Caki2 (cell line): ENCODE measurements at regions not wholly inside any gene's neighbourhood (a gene's known extent, or its start where the extent isn't known, plus 50 kb on each side); places are given as distances from the start of the nearest gene placed in this dataset.

Experiments used
- DNase-seq: peaks from one replicate; pipeline ENCODE4 v3.0.0-alpha.2; 2015; ENCODE audit warnings: low read depth
- in situ Hi-C: cut with HindIII; loops from 2 replicates; pipeline ENCODE4 v1.10.0; 2016; ENCODE audit warnings: low sequenced_read_pairs, low pct_unique_long_range_greater_than_20kb, mixed read lengths

DNA sequence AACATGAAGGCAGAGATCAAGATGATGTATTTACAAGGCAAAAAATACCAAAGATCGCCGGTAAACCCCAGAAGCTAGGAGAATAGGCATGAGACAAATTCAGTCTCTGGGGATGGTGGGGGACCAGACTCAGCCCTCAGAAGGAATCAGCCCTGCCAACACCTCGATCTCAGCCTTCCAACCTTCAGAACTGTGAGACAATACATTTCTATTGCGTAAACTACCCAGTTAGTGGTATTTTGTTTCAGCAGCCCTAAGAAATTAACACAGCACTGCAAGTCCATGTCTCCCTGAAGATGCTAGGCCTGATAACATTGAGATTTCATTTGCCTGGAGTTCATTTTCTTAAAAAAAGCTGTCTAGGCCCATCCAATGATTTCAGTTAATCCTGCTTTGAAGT lies 622.5 kb downstream of the PTPRC start:
- DNase-seq: no peak

DNA sequence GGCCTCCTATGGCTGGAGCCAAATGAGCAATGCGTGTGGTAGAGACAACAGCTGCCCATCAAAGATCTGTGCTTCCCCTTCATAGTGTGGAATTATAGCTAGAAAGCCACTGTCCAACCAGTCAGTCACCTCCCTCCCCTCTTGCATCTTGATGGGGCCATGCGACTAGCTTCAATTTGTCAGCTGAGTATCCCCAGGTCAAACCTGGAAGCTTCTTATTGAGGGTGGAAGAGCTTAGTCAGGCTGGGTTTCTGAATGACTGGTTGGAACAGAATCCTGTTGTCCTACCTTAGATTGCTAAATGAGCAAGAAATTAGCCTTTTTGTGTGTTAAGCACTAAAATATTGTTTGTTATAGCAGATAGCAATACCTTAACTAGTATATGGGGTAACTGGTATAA lies 625.4 kb downstream of the PTPRC start:
- no peak for DNase-seq

More for the DNA sequence above, 622.5 kb downstream of the PTPRC start:
- in situ Hi-C loops: no loop called here

DNA sequence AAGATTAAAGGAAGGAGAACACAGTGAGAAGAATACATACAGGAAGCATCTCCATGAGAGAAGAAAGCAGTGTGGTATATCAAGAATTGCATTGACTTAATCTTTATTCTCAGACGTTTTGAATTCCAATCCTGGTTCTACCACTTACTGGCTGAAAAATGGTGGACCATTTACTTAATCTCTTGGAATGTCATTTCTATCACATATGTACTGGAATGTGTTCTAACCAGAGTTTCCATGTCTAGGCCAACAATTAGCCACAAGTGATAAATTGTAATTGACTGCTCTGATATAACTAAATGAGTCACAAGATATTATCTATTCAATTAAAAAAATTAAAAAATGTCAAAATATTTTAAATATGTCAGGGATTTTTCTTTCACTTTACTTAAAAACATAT lies 626.1 kb downstream of the PTPRC start:
- DNase-seq: no peak
- in situ Hi-C loops: no loop called here

More for the DNA sequence above, 625.4 kb downstream of the PTPRC start:
- in situ Hi-C loops: no loop called here

DNA sequence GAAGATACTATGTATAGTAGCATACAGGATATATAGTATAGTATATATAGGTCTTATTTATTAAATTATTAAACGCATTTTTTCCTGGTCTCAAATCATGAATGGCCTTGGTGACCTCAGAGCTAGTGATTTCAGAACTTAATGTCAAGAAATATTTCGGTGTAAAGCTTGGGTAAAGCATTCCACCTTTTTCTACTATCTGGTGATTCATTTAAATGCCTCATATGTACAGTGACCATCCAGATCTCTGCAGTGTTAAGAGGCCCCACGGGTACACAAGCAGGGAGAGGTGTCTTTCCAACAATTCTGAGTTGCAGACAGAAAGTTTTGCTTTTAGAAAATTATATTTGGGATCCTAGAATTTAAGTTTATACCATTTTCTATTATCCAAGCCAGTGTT lies 626.5 kb downstream of the PTPRC start:
- no peak for DNase-seq
- in situ Hi-C loops: no loop called here

DNA sequence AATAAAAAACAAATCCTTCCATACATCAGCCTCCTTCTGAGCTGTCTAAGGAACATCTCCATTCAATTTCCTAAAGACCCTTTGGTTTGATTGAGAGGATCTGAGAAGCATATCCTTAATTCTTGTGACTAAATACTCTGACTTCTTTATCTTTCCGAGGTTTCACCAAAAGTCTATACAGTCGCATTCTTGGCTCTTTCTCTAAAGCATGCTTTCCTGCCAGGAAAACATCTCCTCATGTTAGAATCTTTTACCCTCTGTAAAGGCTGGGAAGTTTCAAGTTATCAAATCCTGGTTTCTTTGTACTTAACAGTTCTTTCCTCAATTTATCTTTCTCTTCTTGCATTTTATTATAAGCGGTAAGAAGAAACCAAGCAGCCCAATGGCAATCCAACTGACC lies 630.4 kb downstream of the PTPRC start:
- in situ Hi-C loops: no loop called here
- no peak for DNase-seq

DNA sequence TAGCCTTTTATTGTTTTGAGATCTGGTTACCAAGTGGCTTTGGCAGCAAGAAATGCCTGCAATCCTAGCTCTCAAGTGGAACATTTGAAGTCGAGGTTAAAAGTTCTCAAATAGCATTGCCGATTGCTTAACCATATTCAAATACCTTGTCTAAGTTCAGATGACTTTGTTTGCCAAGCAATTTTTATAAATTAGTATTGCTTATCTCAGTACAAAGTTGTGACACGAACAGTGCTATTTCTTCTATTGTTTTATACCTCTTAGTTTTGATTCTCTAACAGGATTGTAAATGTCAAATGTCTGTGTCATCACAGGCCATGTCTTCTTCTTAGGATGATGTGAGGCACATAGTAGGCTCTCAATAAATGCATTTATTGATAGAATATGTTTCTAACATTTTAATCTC lies 633.3 kb downstream of the PTPRC start:
- in situ Hi-C loops: no loop called here
- DNase-seq: no peak

DNA sequence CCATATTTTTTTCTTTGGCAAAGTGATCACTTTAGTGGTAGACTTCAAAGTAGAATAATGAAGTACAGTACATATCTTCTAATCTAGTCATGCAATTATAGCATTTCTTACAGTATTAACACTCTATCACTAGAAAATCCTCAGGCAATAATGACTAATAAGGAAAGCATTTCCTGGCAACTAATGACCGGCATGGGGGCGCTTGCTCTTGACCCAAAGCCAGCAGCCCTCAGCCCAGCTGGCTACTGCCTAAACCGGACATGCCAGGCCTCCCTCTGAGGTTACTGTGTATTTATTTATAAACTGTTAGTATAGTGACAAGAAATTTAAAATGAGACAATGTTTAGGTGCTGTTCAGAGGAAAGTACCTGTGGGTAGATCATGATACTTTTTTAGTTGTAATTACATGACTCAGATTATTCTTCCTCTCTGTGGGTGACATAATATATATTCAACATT lies 633.8 kb downstream of the PTPRC start:
- peak; percentile 86 for DNase-seq
- in situ Hi-C loops: no loop called here

DNA sequence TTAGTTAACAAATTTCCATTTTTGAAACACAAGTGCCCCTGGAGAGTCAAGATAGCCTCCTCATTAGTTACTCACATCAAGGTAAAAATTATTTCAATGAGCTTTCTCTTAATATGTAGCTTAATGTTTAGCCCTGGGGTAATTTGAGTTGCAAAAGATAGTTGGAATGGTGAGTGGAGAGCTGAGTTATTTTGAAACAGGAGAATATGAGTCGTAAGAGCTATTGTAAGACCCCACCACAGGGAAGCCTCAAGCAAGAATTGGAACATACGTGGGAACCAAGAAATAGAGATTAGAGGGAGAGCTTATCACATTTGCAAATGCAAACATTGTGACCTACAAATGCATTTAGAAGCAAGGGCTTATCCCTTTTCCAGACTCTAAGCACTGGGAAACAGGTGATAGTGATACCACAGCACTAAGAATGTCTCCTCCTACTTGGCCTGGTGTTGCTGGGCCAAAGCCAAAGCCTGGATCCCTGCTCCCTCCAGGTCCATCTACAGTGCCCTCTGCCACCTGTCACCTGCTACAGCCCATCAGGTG lies 635.1 kb downstream of the PTPRC start:
- in situ Hi-C loops: no loop called here
- DNase-seq: peak; percentile 37

DNA sequence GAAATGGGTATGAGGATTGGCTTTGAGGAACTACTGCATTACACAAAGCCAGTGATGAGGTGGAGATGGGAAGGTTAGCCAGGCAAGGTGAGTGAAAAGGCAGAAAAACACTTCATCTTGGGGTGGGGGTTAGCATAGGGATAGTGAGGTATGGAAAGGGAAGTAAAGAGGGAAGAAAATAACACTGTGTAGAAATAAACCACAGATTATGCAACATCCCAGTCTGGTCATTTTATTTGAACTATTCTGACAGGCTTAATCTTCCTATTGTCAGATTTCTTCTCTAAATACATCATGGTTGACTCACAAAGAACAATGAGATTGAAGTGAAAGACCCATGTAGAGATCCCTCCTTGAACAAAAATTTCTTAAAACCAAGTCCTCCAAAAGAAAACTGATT lies 640.2 kb downstream of the PTPRC start:
- in situ Hi-C loops: no loop called here
- no peak for DNase-seq

DNA sequence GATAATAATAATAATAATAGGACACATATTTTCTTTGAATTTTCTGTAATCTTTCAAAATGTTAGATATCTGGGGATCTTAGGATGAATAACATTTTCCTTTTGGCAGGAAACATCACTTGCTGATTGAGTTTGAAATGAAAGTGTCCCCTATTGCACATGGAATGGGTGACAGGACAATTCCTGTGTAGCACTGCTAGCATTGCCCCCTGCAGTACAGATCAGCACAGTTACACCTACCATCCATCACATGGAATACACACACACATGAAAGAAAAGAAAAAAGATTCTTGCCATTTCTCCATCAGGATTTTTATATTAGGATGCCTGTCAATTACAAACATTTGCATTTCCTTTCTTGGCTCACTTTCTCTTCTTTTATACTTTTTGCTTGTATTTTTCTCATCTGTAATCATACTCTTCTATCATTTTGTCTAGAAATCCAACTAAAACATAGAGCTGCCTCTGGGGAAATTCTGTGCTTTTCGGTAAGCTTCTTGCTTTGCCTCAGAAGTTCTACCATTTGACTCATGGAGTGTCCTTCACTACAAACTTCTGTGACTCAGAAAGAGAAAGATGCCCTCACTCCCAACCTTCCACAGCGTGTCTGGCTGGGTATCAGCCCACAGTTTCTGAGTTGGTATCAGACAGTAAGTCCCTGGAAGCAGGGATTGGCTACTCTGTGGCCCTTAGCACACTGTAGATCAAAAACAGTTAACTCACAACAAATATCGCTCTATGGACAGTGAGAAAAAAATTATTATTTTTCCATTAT lies 641.2 kb downstream of the PTPRC start:
- in situ Hi-C loops: no loop called here
- no peak for DNase-seq

DNA sequence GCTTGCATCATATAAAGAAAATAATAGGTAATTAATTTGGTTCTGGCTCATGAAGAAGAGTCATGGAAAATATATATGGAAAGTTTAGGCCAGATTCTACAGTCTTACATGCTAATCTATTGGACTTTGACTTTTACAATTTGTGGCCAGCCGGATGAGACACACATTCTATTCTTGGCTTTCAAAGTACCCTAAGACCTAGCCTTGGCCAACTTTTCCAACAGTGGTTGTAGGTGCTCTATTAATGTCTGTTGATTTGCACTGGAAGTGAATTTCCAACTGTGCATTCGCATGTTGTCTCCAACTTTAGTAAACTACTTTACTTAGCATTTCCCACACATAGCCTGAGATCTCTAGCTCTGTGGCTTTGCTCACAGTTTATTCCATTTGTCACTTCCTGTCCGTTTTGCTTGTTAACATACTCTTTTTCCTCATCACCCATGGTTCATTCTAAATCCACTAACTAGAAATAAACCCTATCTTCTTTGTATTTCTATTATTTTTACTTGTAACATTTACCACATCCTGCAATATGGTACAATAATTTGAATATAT lies 644.0 kb downstream of the PTPRC start:
- no peak for DNase-seq
- in situ Hi-C loops: no loop called here

DNA sequence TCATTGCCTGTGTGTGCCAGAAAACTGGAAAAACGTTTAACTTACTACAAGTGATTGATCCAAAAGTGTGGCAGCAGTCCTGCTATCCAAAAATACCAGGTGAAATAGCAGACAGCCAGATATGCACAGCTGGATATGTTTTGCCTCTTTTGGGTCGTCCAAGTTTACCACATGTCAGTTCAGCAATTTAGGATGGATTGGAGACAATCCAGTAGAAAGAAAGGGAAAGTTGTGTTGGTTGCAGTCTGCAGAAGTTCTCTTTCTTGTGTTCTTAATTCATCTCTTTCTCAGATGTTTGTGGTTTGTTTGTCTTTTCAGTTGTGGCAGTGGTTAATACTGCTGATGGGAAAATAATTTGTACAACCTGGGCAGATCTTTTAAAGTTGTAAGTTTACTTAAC lies 645.0 kb downstream of the PTPRC start:
- no peak for DNase-seq
- in situ Hi-C loops: no loop called here

DNA sequence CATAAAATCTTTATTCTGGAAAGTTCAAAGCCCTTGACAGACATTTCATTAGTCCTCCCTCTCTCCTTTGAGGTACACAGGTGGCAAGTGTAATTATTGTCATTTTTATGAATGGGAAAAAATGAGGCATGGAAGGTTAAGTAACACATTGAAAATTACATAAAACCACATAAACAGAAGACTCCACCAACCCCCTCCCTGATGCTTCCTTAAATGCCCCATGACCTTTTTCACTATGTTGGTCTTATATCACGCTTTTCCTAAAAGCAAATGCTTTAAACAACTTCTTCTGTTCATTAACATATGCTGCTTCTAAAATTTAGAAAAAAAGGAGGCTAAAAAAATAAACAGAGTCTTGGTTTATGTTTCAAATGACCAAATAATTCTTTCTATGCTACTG lies 648.4 kb downstream of the PTPRC start:
- no peak for DNase-seq
- in situ Hi-C loops: no loop called here

DNA sequence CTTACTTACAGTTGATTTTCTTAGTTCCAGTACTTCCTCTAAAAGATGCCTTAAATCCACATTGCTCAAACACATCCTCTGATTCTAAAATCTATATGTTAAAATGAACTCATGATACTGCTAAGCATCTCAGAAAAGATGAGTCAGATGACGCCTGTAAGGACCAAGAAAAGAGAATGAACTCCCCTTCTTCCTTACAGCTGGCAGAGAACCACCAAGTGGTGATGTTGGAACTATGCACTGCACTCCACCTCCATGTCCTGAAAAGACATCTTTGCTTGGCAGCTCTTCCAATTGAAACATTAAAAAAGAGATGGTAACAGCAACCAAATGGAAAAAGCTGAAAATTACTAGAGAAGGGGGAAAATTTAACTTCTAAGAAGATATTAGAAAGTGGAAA lies 648.8 kb downstream of the PTPRC start:
- in situ Hi-C loops: no loop called here
- no peak for DNase-seq

DNA sequence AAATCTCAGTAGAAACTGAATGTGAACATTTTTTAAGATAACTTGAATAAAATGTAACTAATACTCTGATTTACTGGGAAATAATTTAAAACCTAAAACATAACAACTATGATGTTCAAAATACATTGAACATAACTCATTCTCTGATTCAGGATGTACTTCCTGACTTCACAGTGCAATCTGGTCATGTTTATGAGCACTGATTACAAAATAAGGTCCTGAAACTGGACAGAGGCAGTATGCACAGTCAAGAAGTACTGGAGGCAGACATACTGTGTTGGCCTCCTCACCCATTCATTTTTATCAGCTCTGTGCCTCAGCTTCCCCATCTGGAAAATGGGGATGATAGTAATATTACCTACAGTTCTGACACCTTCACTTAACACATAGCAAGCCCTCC lies 651.3 kb downstream of the PTPRC start:
- no peak for DNase-seq
- in situ Hi-C loops: no loop called here

DNA sequence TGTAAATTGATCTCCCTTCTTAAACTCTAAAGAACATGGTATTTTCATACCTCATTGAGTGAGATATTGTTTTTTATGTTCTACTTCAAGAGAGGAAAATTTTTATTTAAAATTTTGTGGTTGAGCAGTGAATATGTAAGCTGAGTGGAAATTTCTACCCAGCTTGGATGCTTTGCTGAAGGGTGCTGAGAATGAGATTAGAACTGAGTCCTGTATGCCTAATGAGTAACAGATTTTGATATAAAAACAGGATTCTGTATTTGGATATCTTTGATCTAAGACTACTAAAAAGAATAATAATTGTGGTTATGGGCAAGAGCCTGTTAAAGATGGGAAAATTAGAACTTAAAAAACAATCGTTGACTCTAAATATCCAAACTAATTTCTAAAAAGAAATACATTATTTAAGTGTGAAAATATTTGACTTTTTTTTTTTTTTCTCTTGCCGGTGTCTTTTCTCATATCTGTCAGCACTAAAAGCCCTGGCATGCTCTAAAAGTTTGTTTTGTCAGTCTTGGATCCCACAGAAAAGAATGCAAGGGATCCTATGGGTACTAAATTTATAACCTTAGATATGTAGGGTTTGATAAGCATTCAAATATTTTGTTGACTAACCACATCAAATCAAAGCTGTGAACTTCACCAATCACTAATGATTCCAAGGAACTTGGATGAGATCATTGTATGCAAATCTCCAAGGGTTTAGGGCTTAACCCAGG lies 652.3 kb downstream of the PTPRC start:
- no peak for DNase-seq
- in situ Hi-C loops: no loop called here

DNA sequence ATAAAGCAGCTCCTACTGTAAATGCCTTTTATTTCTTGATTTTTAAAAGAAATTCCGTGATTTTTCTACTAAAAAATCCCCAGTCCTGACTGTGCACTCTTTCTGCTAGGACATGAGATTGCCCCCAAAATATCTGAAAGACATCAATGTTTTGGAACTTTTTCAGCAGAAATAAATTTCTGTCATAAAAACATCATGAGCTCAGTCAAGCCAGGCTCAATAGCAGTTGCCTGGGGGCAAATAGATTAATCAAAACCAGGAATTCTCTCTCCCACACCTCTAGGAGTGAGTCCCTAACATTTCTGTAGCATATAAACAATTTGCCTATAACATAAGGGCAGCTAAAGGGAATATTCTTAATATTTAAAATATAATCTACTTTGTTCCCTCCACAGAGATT lies 654.1 kb downstream of the PTPRC start:
- no peak for DNase-seq
- in situ Hi-C loops: no loop called here

DNA sequence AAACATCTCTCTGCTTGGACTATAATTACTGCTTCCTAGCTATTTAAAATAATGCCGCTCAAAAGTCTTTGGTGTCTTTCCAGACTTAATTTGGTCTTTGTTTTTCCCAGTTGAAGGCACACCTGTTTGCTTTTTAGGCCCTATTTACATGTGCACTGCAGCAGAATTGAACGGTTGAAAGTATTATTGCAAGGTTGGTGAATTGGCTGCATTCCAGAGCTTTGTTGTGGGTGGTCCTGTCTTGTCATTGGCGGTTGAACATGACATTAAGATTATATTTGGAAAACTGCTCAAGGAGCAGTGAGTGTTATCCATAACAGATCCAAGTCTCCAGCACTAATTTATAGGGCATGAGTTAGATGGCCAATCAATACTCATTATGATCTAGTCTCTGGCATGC lies 656.3 kb downstream of the PTPRC start:
- DNase-seq: no peak
- in situ Hi-C loops: no loop called here

DNA sequence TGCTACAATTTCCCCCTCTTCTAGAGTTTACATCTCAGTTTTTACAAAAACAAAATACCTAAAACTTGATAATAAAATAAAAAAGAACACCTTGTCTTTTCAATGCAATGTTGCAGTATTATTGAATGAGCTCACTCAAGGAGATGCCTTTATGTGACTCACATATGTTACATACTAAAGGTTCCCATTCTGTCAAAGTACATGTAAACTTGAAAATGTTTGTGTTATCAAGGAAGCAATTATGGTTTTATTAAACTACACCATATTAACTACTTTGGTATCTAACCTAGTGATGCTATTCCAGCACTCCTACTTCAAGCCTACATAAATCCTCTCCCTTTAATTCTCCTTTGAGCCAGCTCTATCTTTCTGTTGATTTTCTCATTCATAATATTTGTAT lies 658.3 kb downstream of the PTPRC start:
- DNase-seq: no peak
- in situ Hi-C loops: no loop called here
